Stomach (tissue), 4 donors: ENCODE measurements at regions not wholly inside any gene's neighbourhood (a gene's known extent, or its start where the extent isn't known, plus 50 kb on each side); places are given as distances from the start of the nearest gene placed in this dataset.

ENCODE experiments used
- EP300 ChIP-seq: sonication (generic); formaldehyde crosslinking; IDR thresholded peaks from one replicate; pipeline ENCODE4 v1.6.1; 2017; ENCODE audit warnings: antibody characterized with exemption
- POLR2A ChIP-seq, 4 donors: fragments of 450-650 bp; IDR thresholded peaks; one replicate each; pipeline ENCODE4 v1.6.1; 2016; ENCODE audit warnings: antibody characterized with exemption in 4 of 4, control low read depth in 2 of 4, mild to moderate bottlenecking in 1 of 4, moderate library complexity in 1 of 4
- POLR2AphosphoS5 ChIP-seq, 3 donors: sonication (generic); formaldehyde crosslinking; IDR thresholded peaks; one replicate each; pipeline ENCODE4 v1.6.1; 2016; ENCODE audit warnings: antibody characterized with exemption in 3 of 3
- TF ChIP-seq, protein P1 (sequence below), 7 experiments: fragments of 450-650 bp in 4 of 7; fragments of 200-600 bp in 3 of 7; sonication (generic) in 3 of 7; IDR thresholded peaks; one replicate each; pipeline ENCODE4 v1.5.1; 2016 to 2019; ENCODE audit warnings: antibody characterized with exemption in 7 of 7, control low read depth in 2 of 7, mild to moderate bottlenecking in 1 of 7

DNA sequence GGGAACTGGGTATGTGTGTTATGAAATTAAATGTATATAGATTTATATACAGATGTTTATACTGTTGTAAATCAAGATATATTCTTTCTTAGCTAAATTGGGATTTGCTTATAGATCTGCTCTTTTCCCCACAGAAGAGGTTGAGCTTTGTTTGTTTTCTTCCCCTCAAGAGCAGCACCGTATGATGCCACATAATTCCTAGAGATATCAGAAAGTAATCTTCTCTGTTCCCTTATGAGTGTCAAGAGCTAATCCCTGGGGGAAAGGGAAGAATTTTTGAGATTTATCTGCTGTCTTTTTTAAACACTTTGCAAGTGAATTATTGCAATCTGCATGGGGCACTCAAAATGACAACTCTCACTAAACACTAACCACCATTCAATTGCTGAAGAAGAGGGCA is 68.7 kb upstream of the SP4 start:
- TF ChIP-seq, protein P1, sequence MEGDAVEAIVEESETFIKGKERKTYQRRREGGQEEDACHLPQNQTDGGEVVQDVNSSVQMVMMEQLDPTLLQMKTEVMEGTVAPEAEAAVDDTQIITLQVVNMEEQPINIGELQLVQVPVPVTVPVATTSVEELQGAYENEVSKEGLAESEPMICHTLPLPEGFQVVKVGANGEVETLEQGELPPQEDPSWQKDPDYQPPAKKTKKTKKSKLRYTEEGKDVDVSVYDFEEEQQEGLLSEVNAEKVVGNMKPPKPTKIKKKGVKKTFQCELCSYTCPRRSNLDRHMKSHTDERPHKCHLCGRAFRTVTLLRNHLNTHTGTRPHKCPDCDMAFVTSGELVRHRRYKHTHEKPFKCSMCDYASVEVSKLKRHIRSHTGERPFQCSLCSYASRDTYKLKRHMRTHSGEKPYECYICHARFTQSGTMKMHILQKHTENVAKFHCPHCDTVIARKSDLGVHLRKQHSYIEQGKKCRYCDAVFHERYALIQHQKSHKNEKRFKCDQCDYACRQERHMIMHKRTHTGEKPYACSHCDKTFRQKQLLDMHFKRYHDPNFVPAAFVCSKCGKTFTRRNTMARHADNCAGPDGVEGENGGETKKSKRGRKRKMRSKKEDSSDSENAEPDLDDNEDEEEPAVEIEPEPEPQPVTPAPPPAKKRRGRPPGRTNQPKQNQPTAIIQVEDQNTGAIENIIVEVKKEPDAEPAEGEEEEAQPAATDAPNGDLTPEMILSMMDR (IDR thresholded peaks at IDR 0.05) = no peak
- no peak for TF ChIP-seq POLR2A (IDR thresholded peaks at IDR 0.05)
- TF ChIP-seq POLR2AphosphoS5 (IDR thresholded peaks at IDR 0.05) = no peak
- no peak for TF ChIP-seq EP300
